Suppressor macrophage treated with lipopolysaccharide for 1 hour (primary cell): ENCODE measurements at regions not wholly inside any gene's neighbourhood (a gene's known extent, or its start where the extent isn't known, plus 50 kb on each side); places are given as distances from the start of the nearest gene placed in this dataset.
A peak's percentile ranks its signal among the peaks of the same experiment; 100 is the strongest.

Experiments used
- DNase-seq, 3 donors: peaks; one replicate each; pipeline ENCODE4 v3.0.0-alpha.2; 2020 to 2022

- DNase-seq: no peak
Observed at GRCh38 chr1:186550832-186551231, 89.9 kb upstream of the PDC start.

DNA sequence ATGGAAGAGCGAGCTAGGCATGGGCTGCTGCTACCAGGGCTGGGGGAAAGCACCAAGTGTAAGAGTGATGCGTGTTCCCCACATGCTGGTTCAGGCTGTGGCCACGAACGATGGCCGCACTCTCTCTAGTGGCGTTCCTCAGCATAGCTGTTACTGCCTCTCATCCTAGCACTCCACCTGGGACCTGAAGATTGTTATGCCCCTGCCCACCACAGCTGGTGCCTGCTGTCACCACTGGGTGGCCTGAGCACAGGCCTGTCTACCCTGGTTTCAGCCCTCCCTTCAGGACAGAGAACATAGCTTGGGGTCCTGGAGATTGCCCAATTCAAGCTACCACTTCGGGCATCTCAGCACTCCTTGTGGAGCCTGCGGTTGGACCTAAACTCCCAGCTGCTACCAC lies 80.1 kb upstream of the PDC start:
- DNase-seq: no peak

GRCh38 chr1:186540521-186540920 lies 79.6 kb upstream of the PDC start:
- DNase-seq: no peak

DNA sequence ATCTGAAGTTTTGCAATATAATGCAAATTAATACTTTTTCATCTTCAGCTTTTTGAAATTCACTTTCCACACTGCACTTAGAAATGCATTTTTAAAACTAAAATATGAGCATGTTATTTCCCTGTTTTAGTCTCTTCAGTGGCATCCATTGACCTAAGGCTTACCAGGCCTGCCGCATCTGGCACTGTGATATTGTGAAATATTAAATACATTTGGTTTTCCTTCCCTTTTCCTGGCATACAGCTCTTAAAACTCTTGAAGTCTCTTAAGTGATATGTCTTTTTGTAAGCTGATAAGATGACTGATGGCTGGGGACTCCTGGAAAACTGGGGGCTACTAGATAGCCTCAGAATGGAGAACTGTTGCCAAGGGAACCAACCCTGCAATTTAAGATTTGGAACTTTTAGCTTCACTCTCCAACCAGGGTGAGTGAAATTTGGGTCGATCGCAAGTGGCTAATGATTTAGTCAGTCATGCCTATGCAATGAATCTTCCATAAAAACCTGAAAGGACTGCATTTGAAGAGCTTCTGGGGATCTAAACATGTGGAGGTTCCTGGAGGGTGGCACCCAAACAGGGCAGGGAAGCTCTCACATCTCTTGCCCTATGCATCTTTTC lies 75.5 kb upstream of the PDC start:
- peak; percentile 38 to 62 (median 51) for DNase-seq

- DNase-seq: peak; percentile 35 to 74 (median 49)
Observed at GRCh38 chr1:186535388-186536133, 74.6 kb upstream of the PDC start.

DNA sequence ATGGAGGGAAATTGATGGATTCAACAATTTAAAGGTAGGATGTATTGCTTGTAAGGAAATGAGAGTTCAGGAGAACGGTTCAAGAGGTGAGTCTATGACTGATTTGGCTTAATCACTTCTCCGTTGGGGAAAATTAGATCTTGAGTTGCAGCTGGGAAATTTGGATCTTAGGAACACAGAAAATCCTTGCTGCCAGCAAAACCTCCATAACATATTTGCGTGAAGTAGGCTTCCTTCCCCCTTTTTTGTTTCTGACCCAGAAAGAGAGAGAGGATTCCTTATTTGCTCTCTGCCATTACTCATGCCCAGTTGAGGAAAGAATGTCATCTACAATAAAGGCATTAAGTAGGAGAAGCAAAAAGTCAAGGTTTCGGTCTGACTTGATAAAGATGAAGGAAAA lies 73.5 kb upstream of the PDC start:
- no peak for DNase-seq

DNA sequence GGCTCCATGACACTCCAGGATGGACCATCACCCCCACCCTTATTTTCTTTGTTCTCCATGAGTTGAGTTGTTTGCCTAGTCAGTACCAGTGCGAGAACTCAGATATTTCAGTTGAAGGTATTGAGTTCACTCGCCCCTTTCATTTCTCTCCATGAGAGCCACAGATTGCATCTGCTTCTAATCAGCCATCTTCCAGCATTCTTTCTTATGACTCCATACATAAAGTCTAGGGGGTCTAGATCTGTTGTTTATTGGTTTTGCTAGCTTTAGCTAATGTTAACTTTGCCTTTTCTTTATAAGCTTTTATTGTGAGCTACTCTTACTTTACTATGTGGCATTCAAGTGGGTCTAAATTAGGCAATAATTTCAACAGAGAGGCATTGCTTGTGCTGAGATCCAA lies 71.6 kb upstream of the PDC start:
- DNase-seq: no peak

DNA sequence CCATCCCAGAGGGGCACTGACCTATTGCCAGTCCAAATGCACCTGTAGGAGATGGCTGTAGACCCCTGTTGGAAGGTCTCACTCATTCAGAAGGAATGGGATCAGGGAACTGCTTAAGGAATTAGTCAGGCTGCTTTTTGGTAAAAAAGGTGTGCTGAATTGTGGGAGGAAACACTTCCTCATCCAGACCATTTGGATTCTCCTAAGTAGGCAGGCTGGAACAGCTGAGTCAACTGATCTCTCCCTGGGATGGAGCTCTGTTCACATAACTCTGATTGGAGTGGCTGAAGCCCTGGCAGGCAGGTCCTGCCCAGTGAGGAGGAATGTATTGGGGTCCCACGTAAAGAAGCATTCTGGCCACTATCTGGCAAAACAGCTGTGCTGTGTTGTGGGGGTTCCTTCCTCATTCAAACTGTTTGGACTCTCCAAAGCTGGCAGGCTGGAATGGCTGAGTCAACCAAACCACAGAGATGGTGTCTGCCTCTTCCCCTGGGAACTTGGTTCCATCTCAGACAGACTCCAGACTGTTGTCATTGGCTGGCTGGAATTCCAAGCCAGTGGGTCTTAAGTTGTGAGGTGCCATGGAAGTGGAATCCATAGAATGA lies 70.7 kb upstream of the PDC start:
- DNase-seq: peak in 2 of 3 donors; percentile 10 to 23

DNA sequence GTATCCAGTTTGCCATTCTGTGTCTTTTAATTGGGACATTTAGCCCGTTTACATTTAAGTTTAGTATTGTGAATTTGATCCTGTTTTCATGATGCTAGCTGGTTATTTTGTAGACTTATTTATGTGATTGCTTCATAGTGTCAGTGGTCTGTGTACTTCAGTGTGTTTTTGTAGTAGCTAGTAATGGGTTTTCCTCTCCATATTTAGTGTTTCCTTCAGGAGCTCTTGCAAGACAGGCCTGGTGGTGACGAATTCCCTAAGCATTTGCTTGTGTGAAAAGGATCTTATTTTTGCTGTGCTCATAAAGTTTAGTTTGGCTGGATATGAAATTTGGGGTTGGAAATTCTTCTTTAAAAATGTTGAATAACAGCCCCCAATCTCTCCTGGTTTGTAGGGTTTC lies 69.2 kb upstream of the PDC start:
- no peak for DNase-seq

DNA sequence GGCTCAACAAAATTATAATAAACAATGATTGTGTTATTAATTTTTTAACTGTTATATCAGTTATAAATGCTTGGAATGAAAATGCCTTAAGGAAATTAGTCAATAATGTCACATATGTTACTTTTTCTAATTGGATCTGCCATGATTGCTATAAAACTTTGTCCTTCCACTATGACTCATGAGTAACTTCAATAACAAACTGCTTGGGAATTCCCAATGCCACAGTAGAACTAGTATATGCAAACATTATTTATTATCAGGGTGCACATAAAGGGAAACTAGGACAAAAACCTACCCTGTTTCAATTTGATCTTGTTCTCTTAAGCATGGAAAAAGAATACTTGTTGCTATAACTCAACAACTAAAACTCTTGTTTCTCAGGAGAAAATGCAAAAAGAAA lies 59.1 kb upstream of the PDC start:
- peak in 2 of 3 donors; percentile 37 to 55 for DNase-seq

DNA sequence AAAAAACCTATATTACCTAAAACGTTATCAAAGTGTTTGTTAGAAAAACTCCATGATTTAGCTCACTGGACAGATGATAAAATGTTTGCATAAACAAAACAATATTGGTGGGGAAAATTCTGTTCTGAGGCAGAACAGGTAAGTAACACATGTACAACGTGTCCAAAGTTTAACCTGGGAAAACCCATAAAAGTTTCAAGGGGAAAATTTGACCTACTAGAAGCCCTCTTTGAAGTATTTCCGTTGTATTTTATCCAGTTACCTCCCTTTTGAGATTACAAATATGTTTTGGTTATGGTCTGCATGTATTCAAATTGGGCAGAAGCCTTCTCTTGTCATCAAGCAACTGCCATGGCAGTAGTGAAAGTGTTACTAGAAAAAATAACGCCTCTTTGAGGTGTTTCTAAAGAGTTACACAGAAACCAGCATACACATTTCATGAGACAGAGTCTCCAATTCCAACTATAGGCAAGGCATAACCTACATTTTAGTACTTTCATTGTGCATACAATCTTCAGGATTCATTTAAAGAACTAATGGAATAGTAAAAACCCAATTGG lies 58.0 kb upstream of the PDC start:
- no peak for DNase-seq

- no peak for DNase-seq
Observed at GRCh38 chr1:186518395-186518794, 57.5 kb upstream of the PDC start.

DNA sequence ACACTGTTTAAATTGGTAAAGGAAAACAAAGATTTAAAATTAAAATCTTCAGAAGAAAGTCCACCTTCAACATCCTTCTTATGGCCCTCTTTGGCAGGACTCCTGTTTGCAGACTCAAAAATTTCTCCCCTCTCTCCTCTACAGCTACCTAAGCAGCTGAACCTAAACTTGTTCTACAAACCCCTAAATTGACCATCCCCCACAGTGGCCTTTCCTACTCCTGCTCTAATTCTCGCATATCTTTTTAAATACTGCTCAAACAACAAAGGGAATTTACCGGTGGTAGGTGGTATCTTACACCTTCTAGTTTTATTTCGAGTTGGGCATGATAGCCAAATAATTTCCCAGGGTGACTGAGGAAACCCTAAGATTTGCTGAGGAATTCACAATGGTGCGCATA lies 53.5 kb upstream of the PDC start:
- DNase-seq: no peak

GRCh38 chr1:186513526-186513925 lies 52.6 kb upstream of the PDC start:
- no peak for DNase-seq

DNA sequence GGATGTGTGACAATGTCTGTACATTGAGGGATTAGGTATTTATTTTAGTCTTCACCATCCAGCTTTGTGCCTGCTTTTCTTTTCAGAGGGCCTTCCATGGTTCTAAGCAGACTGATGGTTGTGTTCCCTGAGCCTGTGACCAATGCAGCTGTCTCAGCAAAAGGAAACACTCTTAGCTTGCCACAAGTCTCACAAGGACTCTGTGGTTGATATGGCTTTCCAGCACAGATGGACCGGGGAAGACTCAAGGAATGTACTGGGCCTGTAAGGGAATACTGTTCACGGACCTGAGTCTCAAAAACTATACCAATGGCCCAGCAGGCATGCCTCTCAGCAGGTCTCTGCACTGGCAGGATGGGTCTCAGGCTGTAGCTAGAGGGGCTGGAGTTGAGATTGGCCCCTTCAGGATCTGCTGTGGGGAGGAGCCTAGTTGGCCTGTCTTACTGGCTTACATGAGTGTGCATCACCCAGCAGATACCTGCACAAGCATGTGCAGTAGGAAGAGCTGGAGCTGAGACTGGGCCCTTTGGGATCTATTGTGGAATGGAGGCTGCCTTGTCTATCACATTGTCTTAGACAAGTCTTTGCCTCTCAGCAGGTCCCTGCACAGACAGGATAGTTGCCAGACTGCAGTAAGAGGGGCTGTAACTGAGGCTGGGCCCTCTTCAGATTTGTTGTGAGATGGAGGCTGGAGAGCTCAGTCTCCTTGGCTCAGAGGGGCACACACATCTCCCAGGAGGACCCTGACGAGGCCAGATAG lies 52.0 kb upstream of the PDC start:
- DNase-seq: no peak

- DNase-seq: peak; percentile 71 to 77 (median 73)
Observed at GRCh38 chr1:186511761-186512637, 51.1 kb upstream of the PDC start.
